Right lobe of liver (tissue), 4 donors: ENCODE measurements at regions not wholly inside any gene's neighbourhood (a gene's known extent, or its start where the extent isn't known, plus 50 kb on each side); places are given as distances from the start of the nearest gene placed in this dataset.

Source experiments
- CTCF ChIP-seq, 4 donors: fragments of 200-600 bp in 3 of 4; fragments of 450-650 bp in 1 of 4; IDR thresholded peaks; one replicate each; pipeline versions ENCODE4 v1.5.1 to v1.8.0; 2016 to 2022; ENCODE audit warnings: antibody characterized with exemption in 4 of 4, mild to moderate bottlenecking in 2 of 4
- POLR2A ChIP-seq: fragments of 450-650 bp; IDR thresholded peaks from one replicate; pipeline ENCODE4 v1.6.1; 2017; ENCODE audit warnings: antibody characterized with exemption, mild to moderate bottlenecking
- donor health status: DM: no; HTN: no; CAD: no.
- donor health status: DM: no; HTN: no; CAD: no.
- donor health status: DM: no; HTN: yes; CAD: no.

- TF ChIP-seq CTCF (IDR thresholded peaks at IDR 0.05) (no peak), POLR2A (no peak)
Measured at GRCh38 chr15:46872286-46872980, 844.9 kb upstream of the SEMA6D start.
